ENCODE measurements at regions not wholly inside any gene's neighbourhood (a gene's known extent, or its start where the extent isn't known, plus 50 kb on each side); places are given as distances from the start of the nearest gene placed in this dataset.

GRCh38 chr1:229913489-229913888 is 153.5 kb upstream of the GALNT2 start:
- TF ChIP-seq CTCF (IDR thresholded peaks at IDR 0.05; ENCODE audit: poor library complexity, severe bottlenecking) (no peak), EZH2 (IDR thresholded peaks at IDR 0.05; ENCODE audit: borderline replicate concordance, insufficient read depth, low read length, poor library complexity, severe bottlenecking) (no peak), EP300 (conservative IDR thresholded peaks at IDR 0.05; ENCODE audit: poor library complexity, severe bottlenecking) (no peak), SMC3 (conservative IDR thresholded peaks at IDR 0.05; ENCODE audit: poor library complexity) (no peak), POLR2AphosphoS5 (IDR thresholded peaks at IDR 0.05) (no peak), REST (IDR thresholded peaks at IDR 0.05; ENCODE audit: borderline replicate concordance) (no peak), RAD21 (conservative IDR thresholded peaks at IDR 0.05) (no peak)
